HEK293T (cell line): ENCODE measurements at regions not wholly inside any gene's neighbourhood (a gene's known extent, or its start where the extent isn't known, plus 50 kb on each side); places are given as distances from the start of the nearest gene placed in this dataset.

Experiments
- ARNT ChIP-seq: fragments of 450-650 bp; IDR thresholded peaks from 2 replicates; pipeline ENCODE4 v1.6.1; 2017; ENCODE audit warnings: mild to moderate bottlenecking
- ELF4 ChIP-seq: fragments of 450-650 bp; IDR thresholded peaks from 2 replicates; pipeline ENCODE4 v1.6.1; 2017; ENCODE audit warnings: antibody characterized with exemption
- FOXA1 ChIP-seq: fragments of 450-650 bp; IDR thresholded peaks from 2 replicates; pipeline ENCODE4 v1.6.1; 2016; ENCODE audit warnings: mild to moderate bottlenecking
- FOXM1 ChIP-seq: fragments of 450-650 bp; IDR thresholded peaks from 2 replicates; pipeline ENCODE4 v1.6.1; 2017; ENCODE audit warnings: mild to moderate bottlenecking, borderline replicate concordance
- L3MBTL2 ChIP-seq: fragments of 450-650 bp; conservative IDR thresholded peaks from 2 replicates; pipeline ENCODE4 v1.6.1; 2016; ENCODE audit warnings: mild to moderate bottlenecking
- NFRKB ChIP-seq: fragments of 450-650 bp; IDR thresholded peaks from 2 replicates; pipeline ENCODE4 v1.6.1; 2016; ENCODE audit warnings: mild to moderate bottlenecking, moderate library complexity
- SP1 ChIP-seq: fragments of 450-650 bp; IDR thresholded peaks from 2 replicates; pipeline ENCODE4 v1.6.1; 2017
- TARDBP ChIP-seq: fragments of 450-650 bp; IDR thresholded peaks from 2 replicates; pipeline ENCODE4 v1.6.1; 2016

GRCh38 chr17:77393274-77393600, 252.5 kb downstream of the SEC14L1 start:
- TF ChIP-seq SP1 (no peak), L3MBTL2 (no peak), FOXA1 (no peak), TARDBP (no peak), NFRKB (no peak), FOXM1 (no peak), ARNT (no peak), ELF4 (no peak)
